ENCODE measurements at regions not wholly inside any gene's neighbourhood (a gene's known extent, or its start where the extent isn't known, plus 50 kb on each side); places are given as distances from the start of the nearest gene placed in this dataset.
"Not testable (repeated sequence)": the region's sequence is repeated elsewhere in the genome, so short reads cannot be mapped to it uniquely, and the experiment has no call there.

GRCh38 chr5:92320446-92320845 lies 937.3 kb upstream of the ARRDC3 start:
- Mint-ChIP-seq H3K27me3 (no peaks in the 10 kb centered on the region), H3K4me3 (no peak overlapping the region), H3K36me3 (no peaks in the 10 kb centered on the region), H3K4me1 (no peaks in the 10 kb centered on the region), H3K9me3 (peaks cover 0 to 7% (median 2%) of the 10 kb centered on the region in 7 donors), H3K27ac (no peak overlapping the region)
- no peaks in the 10 kb centered on the region for H3K9me3 ChIP-seq (ENCODE audit: control insufficient read depth in 2 of 2, low read length in 2 of 2)
- H3K27me3 ChIP-seq (ENCODE audit: control insufficient read depth, insufficient read depth, low read length) = no peaks in the 10 kb centered on the region
- ATAC-seq (ENCODE audit: low read depth in 2 of 2) = no peak
- no peak overlapping the region for H3K27ac ChIP-seq (ENCODE audit: insufficient read depth, low read length, poor library complexity, severe bottlenecking)
- no peaks in the 10 kb centered on the region for H3K36me3 ChIP-seq (ENCODE audit: control insufficient read depth, insufficient read depth, low read length)
- H3K4me3 ChIP-seq (ENCODE audit: low read depth, low read length) = no peak overlapping the region
- no peak for DNase-seq
- H3K4me1 ChIP-seq (ENCODE audit: control insufficient read depth, insufficient read depth, low read length, poor library complexity, severe bottlenecking) = no peaks in the 10 kb centered on the region

GRCh38 chr5:92313385-92313784 lies 930.3 kb upstream of the ARRDC3 start:
- peaks cover 0 to 6% (median 2%) of the 10 kb centered on the region in 7 donors for H3K9me3 Mint-ChIP-seq
- no peak for DNase-seq
- no peaks in the 10 kb centered on the region for H3K4me1 Mint-ChIP-seq
- ATAC-seq (ENCODE audit: low read depth in 2 of 2) = no peak
- no peak overlapping the region for H3K27ac ChIP-seq (ENCODE audit: insufficient read depth, low read length, poor library complexity, severe bottlenecking)
- H3K4me3 ChIP-seq (ENCODE audit: low read depth, low read length) = no peak overlapping the region
- H3K36me3 ChIP-seq (ENCODE audit: control insufficient read depth, insufficient read depth, low read length) = no peaks in the 10 kb centered on the region
- H3K4me1 ChIP-seq (ENCODE audit: control insufficient read depth, insufficient read depth, low read length, poor library complexity, severe bottlenecking) = no peaks in the 10 kb centered on the region
- peaks cover 4% of the 10 kb centered on the region for H3K27me3 Mint-ChIP-seq
- no peaks in the 10 kb centered on the region for H3K9me3 ChIP-seq (ENCODE audit: control insufficient read depth in 2 of 2, low read length in 2 of 2)
- H3K4me3 Mint-ChIP-seq = no peak overlapping the region
- no peaks in the 10 kb centered on the region for H3K27me3 ChIP-seq (ENCODE audit: control insufficient read depth, insufficient read depth, low read length)
- no peaks in the 10 kb centered on the region for H3K36me3 Mint-ChIP-seq
- no peak overlapping the region for H3K27ac Mint-ChIP-seq

GRCh38 chr5:92309336-92309991 lies 926.3 kb upstream of the ARRDC3 start:
- peaks cover 4% of the 10 kb centered on the region for H3K27me3 Mint-ChIP-seq
- Histone ChIP-seq H3K27me3 (ENCODE audit: control insufficient read depth, insufficient read depth, low read length) (no peaks in the 10 kb centered on the region), H3K9me3 (ENCODE audit: control insufficient read depth in 2 of 2, low read length in 2 of 2) (no peaks in the 10 kb centered on the region), H3K4me3 (ENCODE audit: low read depth, low read length) (no peak overlapping the region), H3K27ac (ENCODE audit: insufficient read depth, low read length, poor library complexity, severe bottlenecking) (no peak overlapping the region), H3K4me1 (ENCODE audit: control insufficient read depth, insufficient read depth, low read length, poor library complexity, severe bottlenecking) (no peaks in the 10 kb centered on the region), H3K36me3 (ENCODE audit: control insufficient read depth, insufficient read depth, low read length) (no peaks in the 10 kb centered on the region)
- H3K4me3 Mint-ChIP-seq = no peak overlapping the region
- H3K27ac Mint-ChIP-seq = no peak overlapping the region
- no peaks in the 10 kb centered on the region for H3K4me1 Mint-ChIP-seq
- peaks cover 0 to 4% (median 0%) of the 10 kb centered on the region in 7 donors for H3K9me3 Mint-ChIP-seq
- ATAC-seq (ENCODE audit: low read depth in 2 of 2) (no peak), DNase-seq (no peak)
- no peaks in the 10 kb centered on the region for H3K36me3 Mint-ChIP-seq

GRCh38 chr5:92308679-92309078 lies 925.6 kb upstream of the ARRDC3 start:
- peaks cover 4% of the 10 kb centered on the region for H3K27me3 Mint-ChIP-seq

GRCh38 chr5:92302356-92302755 lies 919.2 kb upstream of the ARRDC3 start:
- H3K4me1 Mint-ChIP-seq; DNase-seq; H3K4me1 ChIP-seq (ENCODE audit: control insufficient read depth, insufficient read depth, low read length, poor library complexity, severe bottlenecking); H3K9me3 Mint-ChIP-seq; H3K27ac Mint-ChIP-seq; H3K36me3 ChIP-seq (ENCODE audit: control insufficient read depth, insufficient read depth, low read length); ATAC-seq (ENCODE audit: low read depth in 2 of 2); H3K4me3 ChIP-seq (ENCODE audit: low read depth, low read length); H3K27me3 ChIP-seq (ENCODE audit: control insufficient read depth, insufficient read depth, low read length); H3K27ac ChIP-seq (ENCODE audit: insufficient read depth, low read length, poor library complexity, severe bottlenecking); H3K4me3 Mint-ChIP-seq; H3K36me3 Mint-ChIP-seq; H3K9me3 ChIP-seq (ENCODE audit: control insufficient read depth in 2 of 2, low read length in 2 of 2); H3K27me3 Mint-ChIP-seq: not testable (repeated sequence)

More at GRCh38 chr5:92308679-92309078, 925.6 kb upstream of the ARRDC3 start:
- DNase-seq (no peak), ATAC-seq (ENCODE audit: low read depth in 2 of 2) (no peak)
- Mint-ChIP-seq H3K27ac (no peak overlapping the region), H3K9me3 (peaks cover 0 to 4% (median 0%) of the 10 kb centered on the region in 7 donors), H3K36me3 (no peaks in the 10 kb centered on the region), H3K4me1 (no peaks in the 10 kb centered on the region), H3K4me3 (no peak overlapping the region)
- Histone ChIP-seq H3K4me3 (ENCODE audit: low read depth, low read length) (no peak overlapping the region), H3K9me3 (ENCODE audit: control insufficient read depth in 2 of 2, low read length in 2 of 2) (no peaks in the 10 kb centered on the region), H3K27me3 (ENCODE audit: control insufficient read depth, insufficient read depth, low read length) (no peaks in the 10 kb centered on the region), H3K27ac (ENCODE audit: insufficient read depth, low read length, poor library complexity, severe bottlenecking) (no peak overlapping the region), H3K36me3 (ENCODE audit: control insufficient read depth, insufficient read depth, low read length) (no peaks in the 10 kb centered on the region), H3K4me1 (ENCODE audit: control insufficient read depth, insufficient read depth, low read length, poor library complexity, severe bottlenecking) (no peaks in the 10 kb centered on the region)

- Histone ChIP-seq H3K27ac (ENCODE audit: insufficient read depth, low read length, poor library complexity, severe bottlenecking) (no peak overlapping the region), H3K9me3 (ENCODE audit: control insufficient read depth in 2 of 2, low read length in 2 of 2) (no peaks in the 10 kb centered on the region), H3K4me1 (ENCODE audit: control insufficient read depth, insufficient read depth, low read length, poor library complexity, severe bottlenecking) (no peaks in the 10 kb centered on the region), H3K36me3 (ENCODE audit: control insufficient read depth, insufficient read depth, low read length) (no peaks in the 10 kb centered on the region), H3K27me3 (ENCODE audit: control insufficient read depth, insufficient read depth, low read length) (no peaks in the 10 kb centered on the region), H3K4me3 (ENCODE audit: low read depth, low read length) (no peak overlapping the region)
- Mint-ChIP-seq H3K36me3 (no peaks in the 10 kb centered on the region), H3K9me3 (peaks cover 4 to 23% (median 8%) of the 10 kb centered on the region in 7 donors), H3K27ac (no peak overlapping the region), H3K4me3 (no peak overlapping the region), H3K4me1 (no peaks in the 10 kb centered on the region), H3K27me3 (no peaks in the 10 kb centered on the region)
- ATAC-seq (ENCODE audit: low read depth in 2 of 2) = no peak
- no peak for DNase-seq
Measured at GRCh38 chr5:92283521-92283920, 900.4 kb upstream of the ARRDC3 start.

- H3K4me3 Mint-ChIP-seq; H3K4me3 ChIP-seq (ENCODE audit: low read depth, low read length); H3K27me3 ChIP-seq (ENCODE audit: control insufficient read depth, insufficient read depth, low read length); H3K27ac Mint-ChIP-seq; H3K36me3 ChIP-seq (ENCODE audit: control insufficient read depth, insufficient read depth, low read length); H3K4me1 Mint-ChIP-seq; H3K36me3 Mint-ChIP-seq; H3K27ac ChIP-seq (ENCODE audit: insufficient read depth, low read length, poor library complexity, severe bottlenecking); H3K4me1 ChIP-seq (ENCODE audit: control insufficient read depth, insufficient read depth, low read length, poor library complexity, severe bottlenecking); H3K9me3 ChIP-seq (ENCODE audit: control insufficient read depth in 2 of 2, low read length in 2 of 2); ATAC-seq (ENCODE audit: low read depth in 2 of 2); DNase-seq; H3K27me3 Mint-ChIP-seq: not testable (repeated sequence)
- H3K9me3 Mint-ChIP-seq = peaks cover 0 to 23% (median 7%) of the 10 kb centered on the region in 7 donors
Measured at GRCh38 chr5:92271750-92272149, 888.6 kb upstream of the ARRDC3 start.

- Histone ChIP-seq H3K27me3 (ENCODE audit: control insufficient read depth, insufficient read depth, low read length) (no peaks in the 10 kb centered on the region), H3K36me3 (ENCODE audit: control insufficient read depth, insufficient read depth, low read length) (no peaks in the 10 kb centered on the region), H3K4me3 (ENCODE audit: low read depth, low read length) (no peak overlapping the region), H3K27ac (ENCODE audit: insufficient read depth, low read length, poor library complexity, severe bottlenecking) (no peak overlapping the region), H3K4me1 (ENCODE audit: control insufficient read depth, insufficient read depth, low read length, poor library complexity, severe bottlenecking) (no peaks in the 10 kb centered on the region), H3K9me3 (ENCODE audit: control insufficient read depth in 2 of 2, low read length in 2 of 2) (peaks cover 0 to 5% of the 10 kb centered on the region in 2 experiments)
- Mint-ChIP-seq H3K27me3 (no peaks in the 10 kb centered on the region), H3K9me3 (peaks cover 0 to 15% (median 6%) of the 10 kb centered on the region in 7 donors), H3K4me3 (no peak overlapping the region), H3K36me3 (no peaks in the 10 kb centered on the region), H3K27ac (no peak overlapping the region), H3K4me1 (no peaks in the 10 kb centered on the region)
- no peak for DNase-seq
- no peak for ATAC-seq (ENCODE audit: low read depth in 2 of 2)
Measured at GRCh38 chr5:92268343-92268742, 885.2 kb upstream of the ARRDC3 start.

Measured in CD4-positive, CD25-positive, alpha-beta regulatory T cell (primary cell).